ENCODE measurements at regions not wholly inside any gene's neighbourhood (a gene's known extent, or its start where the extent isn't known, plus 50 kb on each side); places are given as distances from the start of the nearest gene placed in this dataset.

GRCh38 chr2:142347751-142348150, 216.9 kb upstream of the LRP1B start:
- TF ChIP-seq EP300 (IDR thresholded peaks at IDR 0.05) (no peak), CTCF (IDR thresholded peaks at IDR 0.05) (no peak), POLR2A (IDR thresholded peaks at IDR 0.05) (no peak), POLR2AphosphoS5 (IDR thresholded peaks at IDR 0.05) (no peak)
- ATAC-seq, result no peak
- Histone ChIP-seq H3K9me3 (no peaks in the 10 kb centered on the region), H3K4me3 (no peak overlapping the region), H3K27me3 (no peaks in the 10 kb centered on the region), H3K36me3 (no peaks in the 10 kb centered on the region), H3K27ac (no peak overlapping the region), H3K4me1 (no peaks in the 10 kb centered on the region)
- WGBS, 2 donors (ENCODE audit: low coverage in 1 of 2), result 50 to 52% methylated on average over 1 of the region's 1 CpG

DNA sequence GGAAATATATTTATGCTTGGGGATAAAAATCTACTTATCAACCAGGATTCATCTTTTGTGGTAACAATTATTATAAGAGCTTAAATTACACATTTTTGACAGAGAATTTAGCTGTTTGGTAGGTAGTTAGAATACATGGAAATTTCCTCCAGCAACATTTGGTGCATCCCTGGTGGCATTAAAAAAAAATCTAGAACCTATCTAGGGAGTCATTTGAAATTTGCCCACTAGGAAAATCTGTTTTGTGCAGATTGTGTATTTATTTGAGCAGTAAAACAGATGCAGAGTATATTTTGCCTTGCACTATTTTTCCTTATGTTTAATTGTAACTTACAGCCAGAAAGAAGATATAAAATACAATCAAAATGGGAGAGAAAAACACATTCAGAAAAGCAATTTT, 208.4 kb upstream of the LRP1B start:
- no peak for TF ChIP-seq CTCF (IDR thresholded peaks at IDR 0.05)
- TF ChIP-seq POLR2A (IDR thresholded peaks at IDR 0.05), result no peak
- TF ChIP-seq POLR2AphosphoS5 (IDR thresholded peaks at IDR 0.05), result no peak
- TF ChIP-seq EP300 (IDR thresholded peaks at IDR 0.05), result no peak
- no peaks in the 10 kb centered on the region for H3K4me1 ChIP-seq
- ATAC-seq, result no peak
- no peak overlapping the region for H3K27ac ChIP-seq
- H3K36me3 ChIP-seq, result no peaks in the 10 kb centered on the region
- H3K27me3 ChIP-seq, result no peaks in the 10 kb centered on the region
- no peaks in the 10 kb centered on the region for H3K9me3 ChIP-seq
- no peak overlapping the region for H3K4me3 ChIP-seq

DNA sequence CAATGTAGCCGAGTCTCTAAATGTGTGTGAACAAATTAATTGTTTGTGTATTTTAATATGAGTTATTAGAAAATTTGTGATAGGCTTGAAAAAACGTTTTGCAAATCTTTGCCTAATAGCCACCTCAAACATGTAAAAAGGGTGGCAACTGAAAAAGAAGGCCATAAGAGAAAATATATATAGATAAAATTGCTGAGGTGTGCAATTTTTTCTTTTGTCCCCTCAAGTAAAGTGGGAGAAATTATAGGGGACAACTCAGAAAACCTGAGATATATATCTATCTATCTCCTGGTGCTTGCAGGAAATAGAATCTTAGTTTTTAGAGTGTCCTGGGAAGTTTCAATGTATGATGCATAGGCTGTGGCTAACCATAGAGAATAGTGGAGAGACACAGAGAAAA, 201.4 kb upstream of the LRP1B start:
- Histone ChIP-seq H3K27ac (no peak overlapping the region), H3K4me1 (no peaks in the 10 kb centered on the region), H3K36me3 (no peaks in the 10 kb centered on the region), H3K4me3 (no peak overlapping the region), H3K27me3 (no peaks in the 10 kb centered on the region), H3K9me3 (no peaks in the 10 kb centered on the region)
- 55 to 58% methylated on average over 2 of the region's 2 CpGs for WGBS, 2 donors (ENCODE audit: low coverage in 1 of 2)
- no peak for ATAC-seq
- TF ChIP-seq CTCF (IDR thresholded peaks at IDR 0.05), result no peak
- no peak for TF ChIP-seq POLR2AphosphoS5 (IDR thresholded peaks at IDR 0.05)
- TF ChIP-seq EP300 (IDR thresholded peaks at IDR 0.05), result no peak
- no peak for TF ChIP-seq POLR2A (IDR thresholded peaks at IDR 0.05)

GRCh38 chr2:142330458-142330857, 199.6 kb upstream of the LRP1B start:
- Histone ChIP-seq H3K27ac (no peak overlapping the region), H3K27me3 (no peaks in the 10 kb centered on the region), H3K36me3 (no peaks in the 10 kb centered on the region), H3K9me3 (no peaks in the 10 kb centered on the region), H3K4me1 (no peaks in the 10 kb centered on the region), H3K4me3 (no peak overlapping the region)
- TF ChIP-seq POLR2A (IDR thresholded peaks at IDR 0.05), result no peak
- TF ChIP-seq EP300 (IDR thresholded peaks at IDR 0.05), result no peak
- no peak for TF ChIP-seq POLR2AphosphoS5 (IDR thresholded peaks at IDR 0.05)
- TF ChIP-seq CTCF (IDR thresholded peaks at IDR 0.05), result no peak
- WGBS, 2 donors (ENCODE audit: low coverage in 1 of 2), result 57 to 86% methylated on average over 1 of the region's 1 CpG
- no peak for ATAC-seq

- Histone ChIP-seq H3K9me3 (no peaks in the 10 kb centered on the region), H3K27ac (no peak overlapping the region), H3K27me3 (no peaks in the 10 kb centered on the region), H3K36me3 (no peaks in the 10 kb centered on the region), H3K4me1 (no peaks in the 10 kb centered on the region), H3K4me3 (no peak overlapping the region)
- no peak for ATAC-seq
- TF ChIP-seq EP300 (IDR thresholded peaks at IDR 0.05), result no peak
- no peak for TF ChIP-seq POLR2A (IDR thresholded peaks at IDR 0.05)
- no peak for TF ChIP-seq POLR2AphosphoS5 (IDR thresholded peaks at IDR 0.05)
- TF ChIP-seq CTCF (IDR thresholded peaks at IDR 0.05), result no peak
These were observed 195.1 kb upstream of the LRP1B start for GRCh38 chr2:142325870-142326269.
